CD4-positive, alpha-beta T cell treated with Interleukin-15 for 1 hour (primary cell): ENCODE measurements at regions not wholly inside any gene's neighbourhood (a gene's known extent, or its start where the extent isn't known, plus 50 kb on each side); places are given as distances from the start of the nearest gene placed in this dataset.

Experiments
- DNase-seq: peaks from one replicate; pipeline ENCODE4 v3.0.0-alpha.2; 2020

DNA sequence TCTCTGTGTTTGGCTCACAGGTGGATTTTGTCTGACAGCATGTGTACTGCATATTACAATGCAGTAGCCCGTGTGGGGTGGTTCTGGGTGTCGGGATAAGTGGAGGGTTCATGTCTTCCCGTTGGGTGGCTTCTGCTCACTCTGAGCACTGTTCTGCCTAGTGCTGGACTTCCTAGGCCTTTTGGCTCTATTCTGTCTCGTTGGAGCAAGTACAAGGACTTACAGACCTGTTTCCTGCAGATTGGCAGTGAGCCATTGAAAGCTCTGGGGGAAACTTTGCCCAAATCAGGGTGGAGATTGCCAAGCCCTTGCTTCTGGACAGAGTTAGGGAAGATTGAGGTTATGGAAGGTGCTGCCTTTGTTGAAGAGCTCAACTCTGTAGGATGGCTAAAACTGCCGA is 91.1 kb upstream of the SLC4A4 start:
- DNase-seq: no peak

- DNase-seq: no peak
Observed at GRCh38 chr4:71251261-71251660, 87.6 kb upstream of the SLC4A4 start.

- DNase-seq: no peak
Observed at GRCh38 chr4:71253545-71253944, 85.3 kb upstream of the SLC4A4 start.

- no peak for DNase-seq
Observed at GRCh38 chr4:71254451-71255012, 84.3 kb upstream of the SLC4A4 start.

GRCh38 chr4:71255976-71256375 is 82.8 kb upstream of the SLC4A4 start:
- DNase-seq: no peak

DNA sequence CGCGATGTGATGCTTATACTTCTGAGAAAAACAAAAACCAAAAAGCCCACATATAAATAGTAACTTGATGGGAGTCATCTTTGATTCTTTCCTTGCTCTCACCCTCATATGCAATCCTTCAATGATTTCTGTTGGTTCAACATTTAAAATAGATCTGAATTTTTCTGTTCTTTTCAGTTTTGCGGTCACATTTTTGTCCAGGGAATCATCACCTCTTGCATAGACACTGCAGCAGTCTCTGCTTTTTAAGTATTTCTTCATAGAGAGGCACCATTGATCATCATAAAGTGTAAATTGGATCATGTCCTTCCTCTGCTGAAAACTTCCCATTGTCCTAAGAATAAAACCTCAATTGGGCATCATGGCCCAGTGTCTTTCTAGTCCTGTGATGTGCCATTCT is 81.1 kb upstream of the SLC4A4 start:
- no peak for DNase-seq

DNA sequence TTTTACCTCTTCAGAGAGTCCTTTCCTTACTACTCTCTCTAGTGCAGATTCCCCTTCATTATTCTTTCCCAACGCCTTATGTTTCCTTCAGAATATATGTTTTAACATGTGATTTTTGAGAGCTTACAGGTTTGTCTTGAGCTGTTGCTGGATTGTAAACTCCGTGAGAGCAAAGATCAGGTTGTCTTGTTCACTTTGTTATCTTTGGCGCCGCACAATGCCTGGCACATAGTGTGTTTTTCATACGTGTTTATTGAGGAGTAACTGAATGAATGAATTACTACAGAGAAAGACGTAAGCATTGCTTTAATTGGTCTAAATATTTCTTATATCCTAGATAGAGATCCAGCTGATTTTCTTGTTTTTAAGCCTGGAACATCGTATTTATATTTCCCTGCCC is 80.5 kb upstream of the SLC4A4 start:
- DNase-seq: no peak

DNA sequence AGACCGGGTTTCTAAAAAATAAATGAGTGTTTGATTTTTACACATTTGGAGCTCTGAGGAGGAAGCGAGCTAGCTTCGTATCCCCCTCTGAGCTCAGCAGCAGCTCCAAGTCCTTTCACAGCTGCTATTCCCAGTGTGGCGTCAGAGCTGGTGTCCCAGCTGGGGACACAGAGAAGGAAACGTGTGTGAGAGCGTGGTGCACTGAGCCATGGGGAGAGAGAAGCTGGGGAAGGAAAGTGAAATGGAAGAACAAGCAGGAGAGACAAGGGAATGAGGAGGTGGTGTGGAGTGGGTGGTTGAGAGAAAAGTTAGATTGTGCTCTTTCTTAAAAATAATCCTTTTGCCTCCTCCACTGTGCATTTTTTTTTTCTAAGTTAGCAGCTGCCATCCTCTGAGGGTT is 79.5 kb upstream of the SLC4A4 start:
- no peak for DNase-seq

DNA sequence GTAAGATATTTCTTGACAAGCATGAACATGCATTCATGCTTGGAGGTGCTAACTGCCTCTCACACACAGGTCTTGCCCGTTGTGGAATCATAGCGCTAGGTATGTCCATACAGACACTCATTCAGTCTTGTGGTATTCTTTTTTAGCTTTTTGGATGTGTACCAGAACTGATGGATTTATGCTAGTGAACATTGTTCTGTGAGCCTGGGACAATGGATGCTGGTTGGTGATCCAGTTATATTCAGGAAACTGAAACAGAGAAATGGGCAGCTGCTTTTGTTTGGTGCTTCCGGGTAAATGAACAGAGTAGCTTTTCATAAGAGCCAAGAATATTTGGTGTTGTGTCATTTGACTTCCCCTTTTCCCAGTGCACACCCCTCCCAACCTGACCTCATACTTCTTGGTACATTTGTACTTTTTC is 78.9 kb upstream of the SLC4A4 start:
- DNase-seq: no peak

DNA sequence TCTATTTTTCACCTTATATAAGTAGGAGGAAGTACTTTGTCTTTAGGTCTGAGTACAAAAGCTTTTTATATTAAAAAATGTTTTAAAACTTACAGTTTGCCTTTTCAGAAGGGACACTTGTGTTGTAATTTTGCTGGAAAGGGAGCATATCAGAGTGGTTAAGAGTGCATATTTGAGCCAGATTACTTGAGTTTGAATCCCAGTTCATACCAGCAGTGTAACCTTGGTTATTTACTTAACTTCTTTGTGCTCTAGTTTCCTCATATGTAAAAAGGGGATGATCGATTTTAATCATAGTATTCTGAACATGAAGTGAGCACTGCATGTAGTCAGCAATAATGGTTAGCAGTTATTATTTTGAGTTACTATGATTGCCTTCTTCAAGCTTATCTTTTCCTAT is 78.3 kb upstream of the SLC4A4 start:
- no peak for DNase-seq

- DNase-seq: no peak
Observed at GRCh38 chr4:71261001-71261400, 77.8 kb upstream of the SLC4A4 start.

DNA sequence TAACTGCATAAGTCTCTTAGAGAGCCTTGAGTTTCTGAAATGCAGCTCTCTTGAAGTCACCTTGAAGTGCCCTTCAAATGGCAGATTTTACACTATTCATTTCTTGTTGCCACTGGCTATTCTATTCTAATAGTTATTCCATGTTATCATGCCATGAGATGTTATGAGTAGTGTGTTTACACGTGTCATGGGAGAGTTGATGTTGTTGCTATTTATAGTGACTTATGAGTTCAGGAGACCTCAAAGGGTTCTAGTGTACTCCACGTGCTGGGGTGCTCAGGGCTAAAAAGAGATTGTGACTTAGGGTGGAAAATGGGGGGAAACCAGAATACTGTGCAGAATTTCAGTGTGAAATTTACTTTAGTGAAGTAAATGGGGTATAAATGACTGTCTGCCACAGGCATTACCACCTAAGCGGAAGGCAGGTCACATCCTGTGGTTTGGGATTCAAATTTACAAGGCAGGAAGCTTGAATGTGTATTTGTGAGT is 77.1 kb upstream of the SLC4A4 start:
- DNase-seq: no peak

GRCh38 chr4:71262161-71262560 is 76.7 kb upstream of the SLC4A4 start:
- DNase-seq: no peak

GRCh38 chr4:71266090-71266794 is 72.6 kb upstream of the SLC4A4 start:
- no peak for DNase-seq

DNA sequence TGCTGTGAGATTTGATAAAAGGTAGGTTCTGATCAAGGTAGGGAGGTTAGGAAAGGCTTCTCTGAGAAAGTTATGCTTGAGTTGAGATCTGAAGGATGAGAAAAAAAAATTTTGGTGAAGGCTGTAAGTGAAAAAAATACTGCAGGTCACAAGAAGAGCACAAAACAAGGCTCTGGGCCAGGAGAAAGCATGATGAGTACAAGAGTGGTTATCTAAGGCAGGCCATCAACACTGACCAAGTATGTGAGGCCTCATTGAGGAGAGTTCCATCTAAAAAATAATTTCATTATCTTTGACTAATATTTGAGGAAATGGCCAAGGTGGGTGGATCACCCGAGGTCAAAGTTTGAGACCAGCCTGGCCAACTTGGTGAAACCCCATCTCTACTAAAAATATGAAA is 71.6 kb upstream of the SLC4A4 start:
- no peak for DNase-seq

DNA sequence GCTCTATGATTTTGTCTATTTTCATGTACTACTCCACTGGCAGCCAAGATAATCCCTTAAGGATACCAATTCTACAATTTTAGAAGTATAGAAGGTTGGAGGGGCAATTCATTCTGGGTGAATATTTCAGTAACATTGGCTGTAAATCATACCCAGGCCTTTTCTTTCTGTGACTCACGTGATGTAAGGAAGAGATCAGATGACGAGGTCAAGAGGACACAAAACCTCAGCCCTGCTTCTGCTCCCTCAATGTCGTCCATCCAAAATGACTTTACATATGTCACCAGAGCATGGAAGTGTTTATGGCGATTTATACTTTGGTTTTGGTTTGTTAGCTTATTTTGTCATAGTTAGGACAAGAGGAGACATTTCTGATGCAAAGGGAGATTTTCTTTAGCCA is 70.7 kb upstream of the SLC4A4 start:
- no peak for DNase-seq

- no peak for DNase-seq
Observed at GRCh38 chr4:71269233-71269632, 69.6 kb upstream of the SLC4A4 start.

- peak; percentile 21 for DNase-seq
Observed at GRCh38 chr4:71270901-71271300, 67.9 kb upstream of the SLC4A4 start.

- no peak for DNase-seq
Observed at GRCh38 chr4:71272976-71273375, 65.8 kb upstream of the SLC4A4 start.

DNA sequence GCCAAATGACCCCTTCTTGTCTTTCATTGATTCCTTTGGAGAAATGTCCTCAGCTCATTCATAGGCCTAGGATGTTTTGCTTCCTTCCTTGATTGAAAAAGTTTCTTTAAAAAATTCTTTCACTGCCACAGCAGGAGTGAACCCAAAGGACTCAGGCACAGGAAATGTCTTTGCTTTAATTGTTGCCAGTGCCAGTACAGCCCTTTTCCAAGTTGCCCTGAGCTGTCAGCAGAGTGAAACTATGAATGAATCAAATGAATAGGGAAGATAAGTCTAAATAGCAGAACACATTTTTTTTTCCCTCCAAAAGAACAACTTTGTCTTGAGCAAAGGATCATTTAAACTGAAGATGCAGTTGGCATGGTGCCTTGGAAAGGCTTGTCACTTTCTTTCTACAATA is 63.8 kb upstream of the SLC4A4 start:
- no peak for DNase-seq

GRCh38 chr4:71275570-71275969 is 63.2 kb upstream of the SLC4A4 start:
- DNase-seq: no peak

DNA sequence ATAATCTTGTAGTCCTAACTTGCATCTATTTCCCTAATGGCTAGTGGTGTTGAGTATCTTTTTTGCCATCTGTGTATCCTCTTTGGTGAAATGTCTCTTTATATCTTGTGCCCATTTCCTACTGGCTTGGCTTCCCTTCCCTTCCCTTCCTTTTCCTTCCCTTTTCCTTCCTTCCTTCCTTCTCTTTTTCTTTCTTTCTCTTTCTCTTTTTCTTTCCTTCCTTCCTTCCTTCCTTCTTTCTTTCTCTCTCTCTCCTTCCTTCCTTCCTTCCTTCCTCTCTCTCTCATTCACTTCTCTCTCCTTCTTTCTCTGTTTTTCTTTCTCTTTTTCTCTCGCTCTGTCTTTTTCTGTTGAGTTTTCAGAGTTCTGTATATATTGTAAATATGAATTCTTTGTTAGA is 61.5 kb upstream of the SLC4A4 start:
- DNase-seq: no peak

DNA sequence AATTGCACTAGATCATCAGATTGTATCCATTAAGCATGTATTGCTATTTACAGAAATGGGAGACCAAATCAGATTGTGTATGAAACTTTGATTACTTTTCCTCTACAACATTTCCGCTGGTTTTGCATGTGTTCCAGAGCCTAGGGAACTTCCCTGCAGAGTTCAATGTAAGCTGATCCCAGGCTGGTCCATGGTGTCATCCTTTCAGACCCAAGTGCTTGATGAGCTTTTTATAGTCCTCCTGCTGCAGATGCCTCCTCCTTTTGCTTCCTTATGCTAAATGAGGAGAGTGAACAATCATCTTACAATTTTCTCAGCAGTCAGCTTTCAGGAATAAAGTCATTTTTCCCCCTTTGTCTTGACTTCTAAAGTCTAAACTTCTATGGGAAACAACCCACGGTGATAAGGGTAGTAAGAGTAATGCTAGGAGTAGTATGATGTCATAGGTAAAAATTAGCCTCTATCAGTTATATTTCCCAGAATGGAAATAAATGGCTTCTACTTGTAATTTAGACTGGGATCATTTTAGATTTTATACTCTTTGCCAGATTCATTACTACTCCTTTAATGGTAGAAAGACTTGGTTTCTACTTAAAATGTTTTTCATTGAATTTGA is 55.1 kb upstream of the SLC4A4 start:
- no peak for DNase-seq

DNA sequence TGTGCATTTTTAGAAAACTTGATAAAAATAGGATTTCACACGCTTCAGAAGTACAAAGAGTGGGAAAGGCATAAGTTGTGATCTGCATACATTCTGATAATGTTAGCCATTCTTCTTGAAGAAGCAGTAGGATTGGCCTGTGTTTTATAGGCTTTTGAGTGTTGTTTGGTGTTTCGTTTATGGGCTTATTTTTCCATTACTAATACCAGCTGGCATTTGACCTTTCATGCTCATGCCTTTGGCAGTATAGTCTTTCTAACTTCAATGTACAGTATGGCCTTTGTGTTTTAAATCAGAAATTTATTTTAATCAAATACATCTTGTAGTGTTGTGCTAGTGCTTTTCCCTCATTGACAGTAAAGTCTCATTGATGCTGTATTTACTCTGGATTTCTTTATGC is 51.5 kb upstream of the SLC4A4 start:
- no peak for DNase-seq

DNA sequence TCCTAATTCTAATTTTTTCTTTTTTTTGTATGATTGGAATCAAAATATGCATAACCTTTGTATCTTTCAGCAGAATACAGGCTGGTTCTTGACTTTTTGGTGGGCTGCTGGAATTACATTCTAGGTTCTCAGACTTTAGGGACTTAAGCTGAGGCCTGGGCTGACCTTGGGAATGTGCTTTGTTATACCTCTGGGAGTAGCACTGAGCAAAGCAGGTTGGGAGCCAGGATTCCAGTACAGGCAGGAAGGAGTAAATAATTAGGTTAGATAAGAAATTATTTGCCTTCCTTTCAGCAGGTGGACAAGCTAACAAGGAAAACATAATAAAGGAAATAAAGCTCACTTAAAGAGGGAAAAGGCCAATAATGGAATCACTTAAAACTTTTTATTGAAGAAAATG is 49.9 kb upstream of the SLC4A4 start:
- DNase-seq: no peak
